Omental fat pad (tissue), 3 donors: ENCODE measurements at regions not wholly inside any gene's neighbourhood (a gene's known extent, or its start where the extent isn't known, plus 50 kb on each side); places are given as distances from the start of the nearest gene placed in this dataset.

Experiments used
- ATAC-seq: fragments of 150-250 bp; one replicate; pipeline ENCODE4 v1.9.1; 2016; ENCODE audit warnings: mild to moderate bottlenecking, moderate library complexity; ENCODE audit not compliant: low FRiP score
- DNase-seq: peaks from one replicate; pipeline ENCODE4 v3.0.0-alpha.2; 2019; ENCODE audit warnings: low spot score
- TF ChIP-seq, protein P1 (sequence below), 3 donors: fragments of 450-650 bp; IDR thresholded peaks; one replicate each; pipeline ENCODE4 v1.5.1; 2016 to 2017; ENCODE audit warnings: antibody characterized with exemption in 3 of 3, mild to moderate bottlenecking in 3 of 3, moderate library complexity in 2 of 3

DNA sequence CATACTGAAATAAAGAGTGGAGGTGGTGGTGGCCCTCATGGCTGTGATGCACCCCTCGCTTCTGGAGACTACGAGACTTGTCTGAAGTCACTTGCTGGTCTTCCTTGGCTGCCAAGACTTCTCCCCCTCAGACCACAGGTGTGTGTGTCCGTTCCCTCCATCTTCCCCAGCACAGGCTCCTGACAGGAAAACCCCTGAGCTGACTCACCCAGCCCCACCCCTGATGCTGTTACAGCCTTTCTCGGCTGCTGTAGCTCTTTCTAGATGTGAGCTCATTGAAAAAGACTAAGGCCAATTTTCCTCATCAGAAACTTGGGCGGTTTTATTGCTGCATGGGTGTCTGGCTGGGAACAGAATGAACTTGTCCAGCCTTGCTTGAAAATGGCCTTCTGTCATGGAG lies 296.9 kb downstream of the TMEM114 start:
- ATAC-seq (no peak), DNase-seq (no peak)
- TF ChIP-seq, protein P1, sequence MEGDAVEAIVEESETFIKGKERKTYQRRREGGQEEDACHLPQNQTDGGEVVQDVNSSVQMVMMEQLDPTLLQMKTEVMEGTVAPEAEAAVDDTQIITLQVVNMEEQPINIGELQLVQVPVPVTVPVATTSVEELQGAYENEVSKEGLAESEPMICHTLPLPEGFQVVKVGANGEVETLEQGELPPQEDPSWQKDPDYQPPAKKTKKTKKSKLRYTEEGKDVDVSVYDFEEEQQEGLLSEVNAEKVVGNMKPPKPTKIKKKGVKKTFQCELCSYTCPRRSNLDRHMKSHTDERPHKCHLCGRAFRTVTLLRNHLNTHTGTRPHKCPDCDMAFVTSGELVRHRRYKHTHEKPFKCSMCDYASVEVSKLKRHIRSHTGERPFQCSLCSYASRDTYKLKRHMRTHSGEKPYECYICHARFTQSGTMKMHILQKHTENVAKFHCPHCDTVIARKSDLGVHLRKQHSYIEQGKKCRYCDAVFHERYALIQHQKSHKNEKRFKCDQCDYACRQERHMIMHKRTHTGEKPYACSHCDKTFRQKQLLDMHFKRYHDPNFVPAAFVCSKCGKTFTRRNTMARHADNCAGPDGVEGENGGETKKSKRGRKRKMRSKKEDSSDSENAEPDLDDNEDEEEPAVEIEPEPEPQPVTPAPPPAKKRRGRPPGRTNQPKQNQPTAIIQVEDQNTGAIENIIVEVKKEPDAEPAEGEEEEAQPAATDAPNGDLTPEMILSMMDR (IDR thresholded peaks at IDR 0.05): no peak

DNA sequence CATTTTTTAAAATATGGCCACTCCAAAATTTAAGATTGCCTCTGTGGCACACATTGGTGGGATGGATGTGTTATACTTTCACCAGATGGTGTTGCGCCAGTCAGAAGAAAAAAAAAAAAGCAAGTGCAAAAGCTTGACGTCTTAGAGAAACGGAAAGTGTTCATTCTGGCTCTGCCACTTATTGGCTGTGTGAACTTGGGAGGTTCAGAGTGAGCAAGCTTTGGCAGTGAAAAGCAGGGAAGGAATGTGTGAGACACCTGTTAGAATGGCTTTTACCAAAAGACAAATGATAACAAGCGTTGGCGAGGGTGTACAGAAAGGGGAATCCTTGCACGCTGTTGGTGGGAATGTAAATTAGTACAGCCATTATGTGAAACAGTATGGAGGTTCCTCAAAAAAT lies 298.0 kb downstream of the TMEM114 start:
- ATAC-seq (no peak), DNase-seq (no peak)
- TF ChIP-seq, protein P1 (IDR thresholded peaks at IDR 0.05): no peak

- ATAC-seq: no peak
- TF ChIP-seq, protein P1 (IDR thresholded peaks at IDR 0.05): no peak
- DNase-seq: no peak
Measured at GRCh38 chr16:8286348-8286747, 304.0 kb downstream of the TMEM114 start.

- ATAC-seq: no peak
- DNase-seq: no peak
- TF ChIP-seq, protein P1 (IDR thresholded peaks at IDR 0.05): no peak
Measured at GRCh38 chr16:8283195-8283594, 307.1 kb downstream of the TMEM114 start.

DNA sequence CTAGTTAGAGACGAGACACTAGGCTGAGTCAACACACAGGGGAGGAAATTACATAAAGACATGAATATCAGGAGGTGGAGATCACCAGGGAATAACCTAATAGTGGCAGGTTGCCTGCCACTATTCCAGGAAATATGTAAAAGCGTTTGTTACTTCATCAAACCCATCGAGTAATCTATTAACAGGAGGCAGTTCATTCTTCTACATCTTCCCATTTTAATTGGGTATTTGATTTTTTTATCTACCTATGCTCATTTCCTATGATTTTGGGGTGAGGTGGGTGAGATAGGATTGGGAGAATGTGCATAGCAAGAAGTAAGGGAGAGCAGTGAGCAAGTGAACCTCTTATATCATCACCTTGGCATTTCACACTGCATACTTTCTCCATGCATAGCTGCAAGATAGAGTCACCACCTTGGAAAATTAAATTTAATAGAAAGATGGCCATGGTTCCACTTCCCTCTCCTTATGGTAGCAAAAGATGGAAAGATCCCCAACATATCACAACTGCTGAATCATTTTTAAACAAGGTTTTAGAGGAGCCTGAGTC lies 312.2 kb downstream of the TMEM114 start:
- DNase-seq (no peak), ATAC-seq (no peak)
- TF ChIP-seq, protein P1 (IDR thresholded peaks at IDR 0.05): no peak

DNA sequence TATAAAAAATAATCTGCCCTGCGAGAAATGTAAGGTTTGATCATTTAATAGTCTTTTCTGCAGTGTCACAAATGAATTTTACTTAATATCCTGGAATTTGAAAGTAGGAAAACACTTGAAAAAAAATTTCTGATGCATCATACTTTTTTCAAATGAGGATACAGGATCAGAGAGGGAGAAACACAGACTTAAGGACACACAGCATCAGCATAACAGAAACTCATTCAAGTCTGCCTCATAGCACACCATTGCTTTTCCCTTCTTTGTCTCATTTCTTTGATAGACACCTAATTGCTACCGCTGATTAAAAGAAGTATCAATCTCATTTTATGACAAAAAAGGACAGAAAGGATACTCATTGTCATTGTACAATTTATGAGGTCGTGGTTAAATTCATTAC lies 319.0 kb downstream of the TMEM114 start:
- TF ChIP-seq, protein P1 (IDR thresholded peaks at IDR 0.05): no peak
- no peak for ATAC-seq
- no peak for DNase-seq

DNA sequence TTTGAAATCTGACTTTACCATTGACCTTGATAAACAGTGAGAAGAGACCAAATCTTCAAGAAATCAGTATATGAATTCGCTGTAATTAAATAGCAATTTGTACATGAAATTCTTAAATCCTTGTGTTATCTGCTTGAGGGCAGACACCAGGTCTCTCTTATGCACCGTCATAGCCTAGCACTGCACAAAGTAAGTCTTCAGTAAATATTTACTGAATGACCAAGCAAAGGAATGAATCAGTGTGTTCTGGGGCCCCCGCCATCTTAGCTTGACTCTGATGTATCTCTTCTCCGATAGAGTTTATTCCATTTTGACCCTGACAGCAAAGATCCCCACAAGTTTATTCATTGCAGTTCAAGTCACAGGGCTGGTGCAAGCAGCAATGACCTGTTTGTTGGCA lies 328.0 kb downstream of the TMEM114 start:
- ATAC-seq: no peak

More for the DNA sequence above, 328.0 kb downstream of the TMEM114 start:
- TF ChIP-seq, protein P1 (IDR thresholded peaks at IDR 0.05): no peak
- DNase-seq: no peak
